Transverse colon (tissue), 3 donors: ENCODE measurements at regions not wholly inside any gene's neighbourhood (a gene's known extent, or its start where the extent isn't known, plus 50 kb on each side); places are given as distances from the start of the nearest gene placed in this dataset.

Source experiments
- CTCF ChIP-seq, 5 experiments: fragments of 200-600 bp in 3 of 5; fragments of 450-650 bp in 2 of 5; sonication (generic) in 3 of 5; IDR thresholded peaks; 1 replicate in 2 of 5; 2 replicates in 3 of 5; pipeline ENCODE4 v1.5.1; 2016 to 2017; ENCODE audit warnings: antibody characterized with exemption in 5 of 5, inconsistent platforms in 3 of 5, mild to moderate bottlenecking in 2 of 5, moderate library complexity in 1 of 5
- POLR2A ChIP-seq: fragments of 450-650 bp; IDR thresholded peaks from one replicate; pipeline ENCODE4 v1.6.1; 2016; ENCODE audit warnings: antibody characterized with exemption, mild to moderate bottlenecking, moderate library complexity

GRCh38 chr6:77036400-77036799, 426.9 kb downstream of the HTR1B start:
- TF ChIP-seq CTCF (IDR thresholded peaks at IDR 0.05), result no peak
- TF ChIP-seq POLR2A, result no peak
